Naive B cell (primary cell): ENCODE measurements at regions not wholly inside any gene's neighbourhood (a gene's known extent, or its start where the extent isn't known, plus 50 kb on each side); places are given as distances from the start of the nearest gene placed in this dataset.
"Not testable (repeated sequence)": the region's sequence is repeated elsewhere in the genome, so short reads cannot be mapped to it uniquely, and the experiment has no call there.

ENCODE experiments used
- ATAC-seq, 2 donors: fragments of 150-1000 bp; cut with Tn5 transposase; 2 replicates each; pipeline ENCODE4 v1.10.0; 2021; ENCODE audit warnings: low read depth in 2 of 2, mild to moderate bottlenecking in 2 of 2, moderate library complexity in 2 of 2
- DNase-seq: peaks from one replicate; pipeline ENCODE4 v3.0.0; 2022
- H3K27ac Mint-ChIP-seq, 6 donors: one replicate each; pipeline ENCODE4 v1.8.0; 2020 to 2022; ENCODE audit warnings: mild to moderate bottlenecking in 6 of 6, mixed read lengths in 6 of 6, moderate library complexity in 5 of 6, inconsistent platforms in 2 of 6
- H3K27me3 Mint-ChIP-seq, 3 donors: one replicate each; pipeline ENCODE4 v1.8.0; 2021 to 2022; ENCODE audit warnings: mixed read lengths in 3 of 3, mild to moderate bottlenecking in 1 of 3
- H3K36me3 Mint-ChIP-seq, 2 donors: one replicate each; pipeline ENCODE4 v1.8.0; 2020 to 2022; ENCODE audit warnings: mixed read lengths in 2 of 2, inconsistent platforms in 1 of 2, mild to moderate bottlenecking in 1 of 2
- H3K4me1 Mint-ChIP-seq, 3 donors: one replicate each; pipeline ENCODE4 v1.8.0; 2020 to 2022; ENCODE audit warnings: mixed read lengths in 3 of 3, inconsistent platforms in 1 of 3, mild to moderate bottlenecking in 1 of 3, moderate library complexity in 1 of 3
- H3K4me3 Mint-ChIP-seq, 8 donors: one replicate each; pipeline ENCODE4 v1.8.0; 2020 to 2022; ENCODE audit warnings: mild to moderate bottlenecking in 8 of 8, mixed read lengths in 8 of 8, moderate library complexity in 8 of 8, inconsistent platforms in 2 of 8
- H3K9me3 Mint-ChIP-seq, 7 donors: one replicate each; pipeline ENCODE4 v1.8.0; 2020 to 2022; ENCODE audit warnings: mixed read lengths in 7 of 7, mild to moderate bottlenecking in 5 of 7, inconsistent platforms in 2 of 7, moderate library complexity in 1 of 7

DNA sequence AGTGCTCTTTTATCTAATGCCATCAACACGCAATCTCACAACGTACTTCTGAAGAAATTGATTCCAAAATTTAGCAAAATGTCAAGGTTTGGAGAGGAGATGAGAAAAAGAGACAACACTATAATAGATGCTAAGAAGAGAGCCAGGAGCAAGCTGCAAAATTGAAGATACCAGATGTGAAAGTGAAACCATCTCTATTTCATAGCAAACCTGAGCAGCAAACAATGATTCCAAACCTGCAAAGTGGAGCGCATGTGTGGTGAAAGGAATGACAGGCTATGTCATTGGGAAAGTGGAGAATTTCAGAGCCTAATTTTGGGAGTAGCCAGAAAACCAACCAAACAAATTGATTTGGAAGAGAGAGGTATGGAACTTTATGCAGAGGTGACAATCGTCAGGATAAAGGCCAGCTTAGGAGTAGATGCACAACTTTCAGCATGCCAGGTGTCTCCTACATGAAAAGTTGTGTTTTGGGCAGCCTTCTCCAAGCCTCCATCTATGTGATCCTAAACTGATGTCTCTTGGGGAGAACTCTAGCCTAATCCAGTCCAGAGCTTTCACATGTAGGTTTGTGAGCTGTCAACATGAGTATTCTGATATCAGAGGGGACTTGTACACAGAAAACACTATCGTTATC lies 158.4 kb upstream of the FNDC3A start:
- Mint-ChIP-seq H3K4me3 (no peak overlapping the region), H3K27ac (no peak overlapping the region), H3K4me1 (peaks cover 3 to 10% (median 4%) of the 10 kb centered on the region in 3 donors), H3K27me3 (peaks cover 0 to 5% (median 4%) of the 10 kb centered on the region in 3 donors), H3K9me3 (peaks cover 0 to 4% (median 3%) of the 10 kb centered on the region in 7 donors), H3K36me3 (peaks cover 0 to 5% of the 10 kb centered on the region in 2 donors)
- DNase-seq = no peak
- no peak for ATAC-seq

DNA sequence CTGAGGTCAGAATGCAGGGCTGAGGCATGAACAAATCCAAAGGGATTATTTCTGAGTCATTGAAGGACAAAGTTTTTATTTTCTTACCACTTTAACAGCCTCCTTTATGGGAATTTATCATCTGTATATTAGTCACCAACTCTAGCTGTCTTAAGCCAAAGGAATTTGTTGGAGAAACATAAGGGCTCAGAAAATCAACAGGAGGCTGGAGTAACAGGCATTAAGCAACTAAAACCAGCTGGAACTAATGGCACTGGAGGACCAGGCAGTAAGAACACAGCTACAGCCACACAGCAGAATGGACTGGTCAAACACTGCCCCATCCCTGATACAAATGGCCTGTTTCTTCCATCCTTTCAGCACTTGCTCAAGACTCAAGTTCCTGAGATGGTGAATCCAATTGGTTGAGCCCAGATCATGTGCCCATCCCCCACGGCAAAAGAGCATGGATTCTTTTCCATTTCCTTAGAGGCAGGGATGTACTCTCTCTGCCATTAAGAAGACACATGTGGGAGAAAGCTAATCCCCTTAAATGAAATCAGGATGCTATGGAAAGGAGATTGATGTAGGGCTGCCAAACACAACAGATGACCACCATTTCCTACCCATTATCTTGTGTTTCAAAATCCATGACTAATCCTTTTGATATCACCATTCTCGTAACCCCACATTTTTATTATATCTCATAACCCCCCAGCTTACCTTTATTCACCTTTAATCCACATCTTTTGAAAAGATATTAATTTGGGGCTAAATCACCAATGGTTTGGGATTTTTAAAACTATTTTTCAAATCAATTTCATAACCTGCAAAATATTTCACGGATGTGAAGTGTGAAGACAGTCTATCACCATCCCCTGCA lies 157.0 kb upstream of the FNDC3A start:
- Mint-ChIP-seq H3K9me3 (no peaks in the 10 kb centered on the region), H3K27me3 (peaks cover 0 to 4% (median 0%) of the 10 kb centered on the region in 3 donors), H3K27ac (no peak overlapping the region), H3K4me3 (no peak overlapping the region), H3K4me1 (peaks cover 3 to 10% (median 4%) of the 10 kb centered on the region in 3 donors), H3K36me3 (no peaks in the 10 kb centered on the region)
- DNase-seq (no peak), ATAC-seq (no peak)

DNA sequence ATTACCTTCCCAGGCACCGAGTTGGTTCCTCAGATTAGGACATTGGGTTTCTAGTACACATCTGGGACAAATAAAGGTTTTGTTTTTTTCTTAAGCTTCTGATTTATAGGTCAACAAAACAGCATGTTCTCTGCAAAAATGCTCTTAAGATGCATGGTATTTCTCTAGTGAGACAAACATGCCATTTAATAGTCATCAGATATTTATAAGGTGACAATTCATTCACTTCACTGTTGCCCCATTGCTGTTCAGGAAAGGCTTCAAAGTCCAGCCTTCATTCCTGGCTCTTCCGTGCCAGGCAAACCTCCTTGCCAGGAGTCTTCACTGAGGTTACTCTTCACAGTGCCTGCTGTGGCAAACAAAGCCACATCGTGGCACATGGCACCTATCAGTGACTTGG lies 156.3 kb upstream of the FNDC3A start:
- peaks cover 0 to 4% (median 0%) of the 10 kb centered on the region in 3 donors for H3K27me3 Mint-ChIP-seq
- H3K4me1 Mint-ChIP-seq = peaks cover 3 to 10% (median 4%) of the 10 kb centered on the region in 3 donors
- DNase-seq (no peak), ATAC-seq (no peak)
- H3K4me3 Mint-ChIP-seq = no peak overlapping the region
- H3K9me3 Mint-ChIP-seq = no peaks in the 10 kb centered on the region
- peak overlapping the region in 1 of 6 donors; percentile 20 for H3K27ac Mint-ChIP-seq
- H3K36me3 Mint-ChIP-seq = no peaks in the 10 kb centered on the region

DNA sequence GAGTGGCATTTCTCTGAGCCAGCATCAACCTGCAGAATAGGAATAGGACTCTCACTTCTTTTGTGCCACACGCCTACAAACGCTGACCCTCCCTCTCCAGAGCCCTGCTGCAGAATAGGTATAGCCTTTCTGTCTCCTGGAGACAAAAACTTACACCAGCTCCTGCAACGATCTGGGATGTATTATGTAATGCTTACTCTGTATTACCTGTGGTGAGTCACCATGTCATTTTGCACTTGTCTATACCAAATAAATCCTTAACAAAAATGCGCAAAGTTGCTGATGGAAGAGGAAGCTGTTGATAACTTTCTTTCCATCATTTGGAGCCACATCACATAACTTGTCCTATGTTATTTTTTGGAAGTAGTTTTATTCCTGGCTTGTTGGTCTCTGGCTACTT lies 155.8 kb upstream of the FNDC3A start:
- Mint-ChIP-seq H3K4me1 (peaks cover 3 to 10% (median 4%) of the 10 kb centered on the region in 3 donors), H3K27me3 (peaks cover 0 to 4% (median 0%) of the 10 kb centered on the region in 3 donors), H3K36me3 (no peaks in the 10 kb centered on the region), H3K27ac (no peak overlapping the region), H3K9me3 (no peaks in the 10 kb centered on the region), H3K4me3 (no peak overlapping the region)
- ATAC-seq = no peak
- DNase-seq = no peak

DNA sequence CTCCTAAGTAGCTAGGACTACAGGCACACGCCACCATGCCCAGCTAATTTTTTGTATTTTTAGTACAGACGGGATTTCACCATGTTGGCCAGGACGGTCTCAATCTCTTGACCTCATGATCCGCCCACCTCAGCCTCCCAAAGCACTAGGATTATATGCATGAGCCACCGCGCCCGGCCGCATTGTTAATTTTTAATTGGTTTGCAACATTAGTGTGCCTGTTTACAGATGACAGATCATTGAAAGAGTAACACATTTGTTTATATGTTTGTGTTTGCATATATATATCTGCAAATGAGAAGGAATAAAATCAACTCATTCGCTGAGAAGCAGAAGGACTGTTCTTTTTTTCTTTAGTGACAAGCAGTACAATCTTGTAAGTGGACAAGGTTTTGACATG lies 152.2 kb upstream of the FNDC3A start:
- not testable (repeated sequence) for H3K4me3 Mint-ChIP-seq, H3K4me1 Mint-ChIP-seq, H3K27ac Mint-ChIP-seq, DNase-seq, H3K27me3 Mint-ChIP-seq, ATAC-seq
- Mint-ChIP-seq H3K36me3 (peaks cover 8 to 12% of the 10 kb centered on the region in 2 donors), H3K9me3 (peaks cover 9 to 25% (median 13%) of the 10 kb centered on the region in 7 donors)

DNA sequence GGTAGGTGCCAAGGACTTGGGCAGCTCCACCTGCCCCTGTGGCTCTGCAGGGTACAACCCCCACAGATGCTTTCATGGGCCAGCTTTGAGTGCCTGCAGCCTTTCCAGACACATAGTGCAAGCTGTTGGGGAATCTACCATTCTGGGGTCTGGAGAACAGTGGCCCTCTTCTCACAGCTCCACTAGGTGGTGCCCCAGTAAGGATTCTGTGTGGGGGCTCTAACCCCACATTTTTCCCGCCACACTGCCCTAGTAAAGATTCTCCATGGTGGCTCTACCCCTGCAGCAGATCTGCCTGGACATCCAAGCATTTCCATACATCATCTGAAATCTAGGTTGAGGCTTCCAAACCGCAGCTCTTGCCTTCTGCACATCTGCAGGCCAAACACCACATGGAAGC lies 149.7 kb upstream of the FNDC3A start:
- no peak overlapping the region for H3K4me3 Mint-ChIP-seq
- H3K4me1 Mint-ChIP-seq = peaks cover 9 to 12% (median 12%) of the 10 kb centered on the region in 3 donors
- no peak for ATAC-seq
- H3K36me3 Mint-ChIP-seq = peaks cover 8 to 12% of the 10 kb centered on the region in 2 donors
- DNase-seq = no peak
- peaks cover 9 to 25% (median 13%) of the 10 kb centered on the region in 7 donors for H3K9me3 Mint-ChIP-seq
- no peak overlapping the region for H3K27ac Mint-ChIP-seq
- H3K27me3 Mint-ChIP-seq = no peaks in the 10 kb centered on the region

DNA sequence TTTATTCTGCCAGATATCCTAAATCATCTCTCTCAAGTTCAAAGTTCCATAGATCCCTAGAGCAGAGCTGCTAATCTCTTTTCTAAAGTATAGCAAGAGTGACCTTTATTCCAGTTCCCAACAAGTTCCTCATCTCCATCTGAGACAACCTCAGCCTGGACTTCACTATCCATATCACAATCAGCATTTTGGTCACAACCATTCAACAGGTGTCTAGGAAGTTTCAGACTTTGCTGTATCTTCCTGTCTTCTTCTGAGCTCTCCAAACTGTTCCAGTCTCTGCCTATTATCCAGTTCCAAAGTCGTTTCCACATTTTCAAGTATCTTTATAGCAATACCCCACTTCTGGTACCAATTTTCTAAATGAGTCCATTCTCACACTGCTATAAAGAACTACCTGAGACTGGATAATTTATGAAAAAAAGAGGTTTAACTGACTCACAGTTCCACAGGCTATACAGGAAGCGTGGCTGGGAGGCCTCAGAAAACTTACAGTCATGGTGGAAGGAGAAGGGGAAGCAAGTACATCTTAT lies 148.7 kb upstream of the FNDC3A start:
- H3K27ac Mint-ChIP-seq, ATAC-seq, DNase-seq, H3K4me3 Mint-ChIP-seq, H3K27me3 Mint-ChIP-seq: not testable (repeated sequence)
- H3K36me3 Mint-ChIP-seq = peaks cover 8 to 12% of the 10 kb centered on the region in 2 donors
- H3K9me3 Mint-ChIP-seq = peaks cover 9 to 33% (median 14%) of the 10 kb centered on the region in 7 donors
- H3K4me1 Mint-ChIP-seq = peaks cover 9 to 12% (median 12%) of the 10 kb centered on the region in 3 donors

DNA sequence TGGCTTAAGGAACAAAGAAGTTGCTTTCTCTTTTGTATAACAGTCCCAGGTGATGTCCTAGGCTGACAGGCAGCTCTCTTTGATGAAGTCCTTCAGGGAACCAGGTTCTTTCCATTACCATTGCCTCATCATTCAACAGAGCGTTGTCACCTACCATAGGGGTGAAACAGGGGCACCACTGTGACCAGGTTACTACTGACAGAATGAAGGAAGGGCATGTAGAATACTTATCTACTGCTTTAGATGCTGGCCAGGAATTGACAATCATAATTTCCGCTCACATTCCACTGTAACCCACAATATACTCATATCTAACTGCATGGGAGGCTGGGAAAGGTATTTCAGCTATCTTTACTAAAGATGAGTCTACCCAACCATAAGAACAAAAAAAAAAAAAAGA lies 148.0 kb upstream of the FNDC3A start:
- Mint-ChIP-seq H3K4me1 (peaks cover 9 to 12% (median 12%) of the 10 kb centered on the region in 3 donors), H3K9me3 (peaks cover 9 to 39% (median 18%) of the 10 kb centered on the region in 7 donors), H3K4me3 (no peak overlapping the region)

DNA sequence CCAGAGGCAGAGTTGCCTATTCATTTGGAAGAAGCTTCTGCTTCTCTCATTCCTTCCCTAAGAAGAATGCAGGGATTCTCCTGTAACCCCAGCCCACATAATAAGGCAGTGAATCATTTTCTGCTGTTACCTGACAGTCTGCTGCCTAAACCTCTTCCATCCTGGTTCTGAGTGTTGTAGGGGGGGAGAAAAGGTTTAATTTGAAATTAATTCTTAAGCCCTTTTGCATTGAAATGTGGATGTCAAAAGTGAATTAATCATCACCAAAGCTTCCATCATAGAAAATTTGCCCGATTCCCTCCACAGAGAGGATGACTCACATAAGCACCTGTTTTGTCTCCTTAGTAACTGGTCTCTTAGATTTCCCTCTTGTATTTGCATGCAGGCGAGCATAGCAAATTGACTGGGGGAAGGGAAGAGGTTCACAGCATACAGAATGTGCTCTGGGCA lies 146.7 kb upstream of the FNDC3A start:
- H3K4me1 Mint-ChIP-seq = peaks cover 9 to 12% (median 12%) of the 10 kb centered on the region in 3 donors
- peaks cover 10 to 45% (median 23%) of the 10 kb centered on the region in 7 donors for H3K9me3 Mint-ChIP-seq
- peak overlapping the region in 2 of 8 donors; percentile 3 to 23 for H3K4me3 Mint-ChIP-seq
- H3K36me3 Mint-ChIP-seq = peaks cover 8 to 19% of the 10 kb centered on the region in 2 donors
- H3K27ac Mint-ChIP-seq = no peak overlapping the region
- no peaks in the 10 kb centered on the region for H3K27me3 Mint-ChIP-seq
- peak; percentile 58 to 69 for ATAC-seq
- DNase-seq = no peak

More for the DNA sequence above, 148.0 kb upstream of the FNDC3A start:
- ATAC-seq (no peak), DNase-seq (no peak)
- Mint-ChIP-seq H3K27me3 (no peaks in the 10 kb centered on the region), H3K36me3 (peaks cover 8 to 18% of the 10 kb centered on the region in 2 donors), H3K27ac (no peak overlapping the region)

DNA sequence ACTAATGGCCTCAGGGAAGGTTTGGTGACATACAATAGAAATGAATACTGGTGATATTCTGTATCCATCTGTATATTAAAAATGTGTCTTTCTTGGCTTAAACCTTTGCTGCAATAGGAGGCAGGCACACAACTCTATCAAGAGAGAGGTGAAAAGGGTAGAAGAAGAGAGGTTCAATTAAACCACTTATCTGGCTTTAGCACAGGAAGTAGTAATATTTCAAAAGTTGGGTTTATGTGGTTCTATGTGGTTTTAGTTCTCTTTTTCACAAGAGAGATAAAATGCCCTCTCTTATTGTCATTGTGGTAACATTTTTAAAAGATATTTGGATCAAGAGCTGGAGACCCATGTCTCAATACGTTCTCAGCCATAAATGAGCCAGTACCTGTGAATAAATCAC lies 146.2 kb upstream of the FNDC3A start:
- H3K36me3 Mint-ChIP-seq = peaks cover 8 to 19% of the 10 kb centered on the region in 2 donors
- H3K27ac Mint-ChIP-seq = peak overlapping the region in 1 of 6 donors; percentile 1
- DNase-seq (no peak), ATAC-seq (peak in 1 of 2 donors; percentile 36)
- peaks cover 10 to 50% (median 24%) of the 10 kb centered on the region in 7 donors for H3K9me3 Mint-ChIP-seq
- H3K4me3 Mint-ChIP-seq = peak overlapping the region in 1 of 8 donors; percentile 3
- no peaks in the 10 kb centered on the region for H3K27me3 Mint-ChIP-seq
- H3K4me1 Mint-ChIP-seq = peaks cover 9 to 12% (median 12%) of the 10 kb centered on the region in 3 donors

DNA sequence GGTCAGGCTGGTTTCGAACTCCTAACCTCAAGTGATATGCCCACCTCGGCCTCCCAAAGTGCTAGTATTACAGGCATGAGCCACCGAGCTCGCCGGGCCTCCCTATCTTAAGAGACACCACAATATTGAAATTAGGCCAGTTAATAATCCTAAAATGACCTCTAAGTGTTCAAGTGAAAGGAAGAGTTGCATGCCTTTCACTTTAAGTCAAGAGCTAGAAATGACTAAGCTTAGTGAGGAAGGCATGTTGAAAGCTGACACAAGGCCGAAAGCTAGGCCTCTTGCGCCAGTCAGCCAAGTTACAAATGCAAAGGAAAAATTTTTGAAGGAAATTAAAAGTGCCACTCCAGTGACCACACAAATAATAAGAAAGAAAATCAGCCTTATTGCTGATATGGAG lies 144.5 kb upstream of the FNDC3A start:
- Mint-ChIP-seq H3K9me3 (peaks cover 10 to 52% (median 33%) of the 10 kb centered on the region in 7 donors), H3K27me3 (no peaks in the 10 kb centered on the region), H3K4me1 (peaks cover 9 to 12% (median 12%) of the 10 kb centered on the region in 3 donors), H3K27ac (no peak overlapping the region), H3K4me3 (no peak overlapping the region), H3K36me3 (peaks cover 8 to 19% of the 10 kb centered on the region in 2 donors)
- no peak for ATAC-seq
- no peak for DNase-seq

DNA sequence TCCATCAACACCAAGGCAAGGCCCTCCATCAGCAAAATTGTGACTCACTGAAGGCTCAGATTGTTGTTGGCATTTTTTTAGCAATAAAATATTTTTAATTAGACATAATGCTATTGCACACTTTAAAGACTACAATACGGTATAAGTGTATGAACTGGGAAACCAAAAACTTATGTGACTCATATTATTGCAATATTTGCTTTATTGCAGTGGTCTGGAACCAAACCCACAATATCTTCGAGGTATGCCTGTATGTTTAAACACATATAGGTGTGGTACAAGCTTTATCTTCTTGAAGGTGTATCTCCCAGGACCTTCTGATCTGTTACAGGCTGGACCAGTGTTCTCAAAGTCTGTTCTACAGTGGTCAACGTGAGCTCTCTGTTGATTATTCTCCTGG lies 142.3 kb upstream of the FNDC3A start:
- H3K4me3 Mint-ChIP-seq = no peak overlapping the region
- H3K36me3 Mint-ChIP-seq = peaks cover 0 to 7% of the 10 kb centered on the region in 2 donors
- no peaks in the 10 kb centered on the region for H3K27me3 Mint-ChIP-seq
- ATAC-seq = no peak
- peaks cover 0 to 34% (median 20%) of the 10 kb centered on the region in 7 donors for H3K9me3 Mint-ChIP-seq
- peaks cover 9 to 12% (median 11%) of the 10 kb centered on the region in 3 donors for H3K4me1 Mint-ChIP-seq
- no peak overlapping the region for H3K27ac Mint-ChIP-seq
- no peak for DNase-seq

DNA sequence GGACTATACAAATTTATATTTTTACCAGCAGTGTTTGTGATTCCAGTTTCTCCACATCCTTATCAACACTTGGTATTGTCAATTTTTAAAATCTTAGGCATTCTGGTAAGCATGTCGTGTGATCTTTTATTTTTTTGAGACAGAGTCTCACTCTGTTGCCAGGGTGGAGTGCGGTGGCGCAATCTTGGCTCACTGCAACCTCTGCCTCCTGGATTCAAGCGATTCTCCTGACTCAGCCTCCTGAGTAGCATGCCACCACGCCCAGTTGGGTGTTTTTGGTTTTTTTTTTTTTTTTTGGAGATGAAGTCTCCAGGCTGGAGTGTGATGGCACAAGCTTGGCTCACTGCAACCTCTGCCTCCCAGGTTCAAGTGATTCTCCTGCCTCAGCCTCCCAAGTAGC lies 140.4 kb upstream of the FNDC3A start:
- H3K4me3 Mint-ChIP-seq, H3K27ac Mint-ChIP-seq, H3K27me3 Mint-ChIP-seq, H3K36me3 Mint-ChIP-seq, ATAC-seq, DNase-seq, H3K4me1 Mint-ChIP-seq: not testable (repeated sequence)
- peaks cover 0 to 34% (median 20%) of the 10 kb centered on the region in 7 donors for H3K9me3 Mint-ChIP-seq
